ENCODE measurements at regions not wholly inside any gene's neighbourhood (a gene's known extent, or its start where the extent isn't known, plus 50 kb on each side); places are given as distances from the start of the nearest gene placed in this dataset.

GRCh38 chr17:72219137-72219823 lies 98.5 kb downstream of the SOX9 start:
- Histone ChIP-seq H3K9me3 (ENCODE audit: control insufficient read depth in 1 of 2, insufficient read depth in 1 of 2, low read length in 2 of 2) (peaks cover 5 to 17% of the 10 kb centered on the region in 2 experiments), H3K36me3 (ENCODE audit: insufficient read depth, low read length) (no peaks in the 10 kb centered on the region), H3K27me3 (ENCODE audit: control insufficient read depth in 1 of 2, insufficient read depth in 2 of 2, low read length in 2 of 2) (peaks cover 17 to 19% of the 10 kb centered on the region in 2 experiments), H3K27ac (ENCODE audit: low read depth in 1 of 2, low read length in 2 of 2) (no peak overlapping the region), H3K4me1 (ENCODE audit: insufficient read depth, low read length) (no peaks in the 10 kb centered on the region), H3K4me3 (ENCODE audit: low read length) (no peak overlapping the region)
- Mint-ChIP-seq H3K27ac (no peak overlapping the region), H3K4me1 (ENCODE audit: low read depth) (no peaks in the 10 kb centered on the region), H3K27me3 (peaks cover 42% of the 10 kb centered on the region), H3K36me3 (ENCODE audit: low read depth) (no peaks in the 10 kb centered on the region), H3K4me3 (no peak overlapping the region), H3K9me3 (peaks cover 2% of the 10 kb centered on the region)
- ATAC-seq (ENCODE audit: poor library complexity): no peak
- ChIA-PET CTCF (no interaction called here), POLR2A (no interaction called here)
- no peak for DNase-seq
- TF ChIP-seq CTCF (IDR thresholded peaks at IDR 0.05): no peak
- intact Hi-C loops (cut with DNase I, micrococcal nuclease): no loop called here

- H3K27ac ChIP-seq (ENCODE audit: low read depth in 1 of 2, low read length in 2 of 2): no peak overlapping the region
- ChIA-PET CTCF (no interaction called here), POLR2A (no interaction called here)
- Mint-ChIP-seq H3K27ac (no peak overlapping the region), H3K4me3 (no peak overlapping the region), H3K36me3 (ENCODE audit: low read depth) (no peaks in the 10 kb centered on the region), H3K9me3 (peaks cover 2% of the 10 kb centered on the region), H3K27me3 (peaks cover 42% of the 10 kb centered on the region), H3K4me1 (ENCODE audit: low read depth) (no peaks in the 10 kb centered on the region)
- no peaks in the 10 kb centered on the region for H3K36me3 ChIP-seq (ENCODE audit: insufficient read depth, low read length)
- DNase-seq (no peak), ATAC-seq (ENCODE audit: poor library complexity) (no peak)
- TF ChIP-seq CTCF (IDR thresholded peaks at IDR 0.05): no peak
- H3K4me1 ChIP-seq (ENCODE audit: insufficient read depth, low read length): no peaks in the 10 kb centered on the region
- peaks cover 17 to 19% of the 10 kb centered on the region in 2 experiments for H3K27me3 ChIP-seq (ENCODE audit: control insufficient read depth in 1 of 2, insufficient read depth in 2 of 2, low read length in 2 of 2)
- H3K4me3 ChIP-seq (ENCODE audit: low read length): no peak overlapping the region
- intact Hi-C loops (cut with DNase I, micrococcal nuclease): no loop called here
- peaks cover 5 to 17% of the 10 kb centered on the region in 2 experiments for H3K9me3 ChIP-seq (ENCODE audit: control insufficient read depth in 1 of 2, insufficient read depth in 1 of 2, low read length in 2 of 2)
These were observed 99.1 kb downstream of the SOX9 start for GRCh38 chr17:72219824-72220493.

GRCh38 chr17:72222661-72223380 lies 102.0 kb downstream of the SOX9 start:
- H3K27ac Mint-ChIP-seq: no peak overlapping the region
- Histone ChIP-seq H3K36me3 (ENCODE audit: insufficient read depth, low read length) (no peaks in the 10 kb centered on the region), H3K4me3 (ENCODE audit: low read length) (no peak overlapping the region), H3K27me3 (ENCODE audit: control insufficient read depth in 1 of 2, insufficient read depth in 2 of 2, low read length in 2 of 2) (peaks cover 17 to 19% of the 10 kb centered on the region in 2 experiments), H3K4me1 (ENCODE audit: insufficient read depth, low read length) (no peaks in the 10 kb centered on the region), H3K9me3 (ENCODE audit: control insufficient read depth in 1 of 2, insufficient read depth in 1 of 2, low read length in 2 of 2) (peaks cover 0 to 17% of the 10 kb centered on the region in 2 experiments), H3K27ac (ENCODE audit: low read depth in 1 of 2, low read length in 2 of 2) (no peak overlapping the region)
- no peak for TF ChIP-seq CTCF (IDR thresholded peaks at IDR 0.05)
- DNase-seq (no peak), ATAC-seq (ENCODE audit: poor library complexity) (no peak)
- POLR2A ChIA-PET: no interaction called here
- H3K4me3 Mint-ChIP-seq: no peak overlapping the region
- CTCF ChIA-PET: no interaction called here
- no peaks in the 10 kb centered on the region for H3K4me1 Mint-ChIP-seq (ENCODE audit: low read depth)
- intact Hi-C loops (cut with DNase I, micrococcal nuclease): no loop called here
- H3K36me3 Mint-ChIP-seq (ENCODE audit: low read depth): no peaks in the 10 kb centered on the region
- peaks cover 5% of the 10 kb centered on the region for H3K9me3 Mint-ChIP-seq
- peaks cover 34% of the 10 kb centered on the region for H3K27me3 Mint-ChIP-seq

All from CD4-positive, alpha-beta T cell (primary cell).